ENCODE measurements at regions not wholly inside any gene's neighbourhood (a gene's known extent, or its start where the extent isn't known, plus 50 kb on each side); places are given as distances from the start of the nearest gene placed in this dataset.

DNA sequence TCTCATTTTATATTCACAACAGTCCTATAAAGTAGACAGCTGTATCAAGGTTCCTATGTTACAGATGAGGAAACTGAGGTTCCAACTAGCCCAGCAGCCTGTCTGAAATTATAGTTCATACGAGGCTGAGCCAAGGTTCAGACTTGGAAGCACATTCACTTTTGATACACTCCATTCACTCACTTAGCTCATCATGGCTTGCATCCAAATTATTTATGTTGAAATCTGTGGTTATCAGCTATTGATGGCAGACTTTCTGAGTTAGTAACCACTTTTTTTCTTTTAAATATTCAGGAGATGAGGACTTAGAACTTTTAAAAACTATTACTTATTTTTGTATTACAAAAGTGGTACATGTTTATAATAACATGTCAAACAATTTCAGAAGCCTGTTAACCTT is 188.2 kb downstream of the MTX2 start:
- WGBS, result 35% methylated on average over 1 of the region's 1 CpG
- Histone ChIP-seq H3K27me3 (ENCODE audit: control insufficient read depth, insufficient read depth) (no peaks in the 10 kb centered on the region), H3K4me1 (ENCODE audit: control insufficient read depth, insufficient read depth, low read length) (no peaks in the 10 kb centered on the region), H3K4me3 (ENCODE audit: low read length) (no peak overlapping the region), H3K9me3 (ENCODE audit: control insufficient read depth, low read length) (no peaks in the 10 kb centered on the region), H3K27ac (ENCODE audit: low read length) (no peak overlapping the region)
- ATAC-seq (no peak), DNase-seq (no peak)
- intact Hi-C loops (cut with DNase I), result loop anchor here (5.0 to 10.0 kb wide), 6 partner anchors 97 to 357 kb away; partner anchors contain the start of gene HOXD8 (in 1 of the 4)

DNA sequence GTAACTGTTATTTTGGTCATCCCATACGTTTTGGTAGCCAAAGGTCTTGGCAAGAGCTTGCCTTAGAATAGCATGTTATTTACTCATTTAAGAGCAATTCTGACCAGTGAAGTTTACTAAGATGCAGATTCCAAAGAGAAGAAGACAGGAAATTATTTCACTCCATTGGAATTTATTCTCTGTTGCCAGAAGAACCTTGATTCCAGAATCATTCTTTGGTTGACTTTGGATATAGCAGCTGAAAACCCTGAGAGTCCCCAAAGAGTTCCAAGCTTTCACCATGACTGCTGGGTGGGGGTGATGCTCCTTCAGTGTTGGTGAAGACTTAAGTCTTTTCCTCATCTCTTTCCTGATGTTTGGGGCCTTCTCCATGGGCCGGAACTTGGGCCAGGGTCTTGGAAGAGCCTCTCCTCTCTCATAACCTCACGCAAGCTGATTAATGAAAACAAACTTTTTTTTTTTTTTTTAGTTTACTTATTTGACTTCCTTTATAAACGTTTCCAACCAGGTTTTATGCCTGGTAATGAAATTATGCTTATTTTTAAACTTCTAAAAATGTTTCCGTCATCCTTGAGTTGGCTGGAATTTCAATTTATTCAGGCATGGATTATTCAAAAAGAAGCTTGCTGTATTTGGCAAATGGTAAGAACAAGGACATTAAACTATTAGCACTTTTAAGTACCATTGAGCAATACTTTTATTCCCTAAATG is 192.0 kb downstream of the MTX2 start:
- ATAC-seq (peak; percentile 29), DNase-seq (no peak)
- no peaks in the 10 kb centered on the region for H3K9me3 ChIP-seq (ENCODE audit: control insufficient read depth, low read length)
- no peaks in the 10 kb centered on the region for H3K27me3 ChIP-seq (ENCODE audit: control insufficient read depth, insufficient read depth)
- no peak overlapping the region for H3K4me3 ChIP-seq (ENCODE audit: low read length)
- no peak overlapping the region for H3K27ac ChIP-seq (ENCODE audit: low read length)
- no peaks in the 10 kb centered on the region for H3K4me1 ChIP-seq (ENCODE audit: control insufficient read depth, insufficient read depth, low read length)
- intact Hi-C loops (cut with DNase I), result loop anchor here in 1 of 4 donors (10.0 kb wide), 1 partner anchor 174 kb away; no protein-coding TSS in a partner anchor
- 44% methylated on average over 5 of the region's 5 CpGs for WGBS

DNA sequence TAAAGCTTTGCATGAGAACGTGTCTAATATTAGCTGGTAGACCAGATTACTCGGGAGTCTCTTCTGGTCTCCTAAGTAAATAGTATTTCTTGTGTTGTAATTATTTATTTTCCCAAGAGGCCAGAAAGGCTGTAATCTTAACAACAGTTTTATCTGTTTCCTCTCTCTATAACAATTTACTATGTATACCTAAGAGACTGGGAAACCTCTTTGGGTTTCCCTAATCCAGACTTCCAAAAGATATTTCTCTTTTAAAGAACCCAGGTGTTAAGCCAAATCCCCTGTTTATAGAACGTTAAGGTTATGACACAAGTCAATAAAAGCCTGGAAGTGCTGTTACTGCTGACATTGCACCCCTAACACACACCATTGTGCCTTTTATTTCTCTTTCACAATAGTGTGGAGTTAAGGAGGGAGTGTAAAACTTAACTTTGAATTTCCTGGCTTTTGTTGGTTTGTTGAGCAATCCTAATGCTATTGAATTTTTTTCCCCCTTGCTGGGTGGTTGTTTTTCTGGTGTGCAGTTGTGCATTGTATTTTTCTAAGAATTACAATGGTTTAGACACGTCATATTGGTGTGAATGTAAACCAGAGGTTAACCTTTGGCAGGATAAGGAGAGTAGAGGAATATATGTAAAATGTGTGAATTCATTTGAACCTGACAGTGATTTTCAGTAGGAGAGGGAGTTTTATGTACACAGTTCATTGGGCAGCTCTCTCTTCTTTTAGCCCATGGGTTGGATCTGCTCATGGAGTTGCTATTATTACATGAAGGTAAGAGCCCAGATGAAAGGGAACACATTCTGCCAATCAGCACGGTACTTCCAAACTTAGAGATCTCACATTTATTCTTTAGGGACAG is 192.8 kb downstream of the MTX2 start:
- Histone ChIP-seq H3K27ac (ENCODE audit: low read length) (no peak overlapping the region), H3K4me3 (ENCODE audit: low read length) (no peak overlapping the region), H3K9me3 (ENCODE audit: control insufficient read depth, low read length) (no peaks in the 10 kb centered on the region), H3K4me1 (ENCODE audit: control insufficient read depth, insufficient read depth, low read length) (no peaks in the 10 kb centered on the region), H3K27me3 (ENCODE audit: control insufficient read depth, insufficient read depth) (peaks cover 2% of the 10 kb centered on the region)
- no peak for DNase-seq
- ATAC-seq, result peak; percentile 28 to 57
- WGBS, result 50% methylated on average over 5 of the region's 5 CpGs
- intact Hi-C loops (cut with DNase I), result loop anchor here in 1 of 4 donors (10.0 kb wide), 1 partner anchor 173 kb away; no protein-coding TSS in a partner anchor

DNA sequence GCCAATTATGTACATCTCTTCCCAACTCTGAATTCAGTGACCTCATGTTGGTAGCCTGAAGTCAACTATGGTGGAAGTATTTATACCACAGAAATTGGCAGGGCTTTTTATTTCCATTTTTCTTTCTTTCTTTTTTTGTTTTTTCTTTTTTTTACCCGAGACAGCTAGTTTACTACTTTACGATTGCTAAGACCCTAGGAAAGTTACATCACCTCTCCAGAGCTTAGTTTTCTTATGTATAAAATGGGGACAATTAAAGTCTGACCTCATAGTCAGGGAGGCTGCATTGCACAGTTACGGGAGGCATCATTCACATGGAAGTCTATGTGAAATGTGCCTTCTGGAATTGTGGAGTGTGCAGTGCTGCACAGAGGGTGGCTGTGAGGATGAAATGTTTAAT is 194.3 kb downstream of the MTX2 start:
- ATAC-seq (no peak), DNase-seq (no peak)
- H3K27me3 ChIP-seq (ENCODE audit: control insufficient read depth, insufficient read depth), result peaks cover 2% of the 10 kb centered on the region
- no peak overlapping the region for H3K27ac ChIP-seq (ENCODE audit: low read length)
- WGBS, result 94% methylated on average over 3 of the region's 3 CpGs
- intact Hi-C loops (cut with DNase I), result loop anchor here in 1 of 4 donors (10.0 kb wide), 1 partner anchor 171 kb away; no protein-coding TSS in a partner anchor
- H3K4me3 ChIP-seq (ENCODE audit: low read length), result no peak overlapping the region
- H3K9me3 ChIP-seq (ENCODE audit: control insufficient read depth, low read length), result no peaks in the 10 kb centered on the region
- no peaks in the 10 kb centered on the region for H3K4me1 ChIP-seq (ENCODE audit: control insufficient read depth, insufficient read depth, low read length)

DNA sequence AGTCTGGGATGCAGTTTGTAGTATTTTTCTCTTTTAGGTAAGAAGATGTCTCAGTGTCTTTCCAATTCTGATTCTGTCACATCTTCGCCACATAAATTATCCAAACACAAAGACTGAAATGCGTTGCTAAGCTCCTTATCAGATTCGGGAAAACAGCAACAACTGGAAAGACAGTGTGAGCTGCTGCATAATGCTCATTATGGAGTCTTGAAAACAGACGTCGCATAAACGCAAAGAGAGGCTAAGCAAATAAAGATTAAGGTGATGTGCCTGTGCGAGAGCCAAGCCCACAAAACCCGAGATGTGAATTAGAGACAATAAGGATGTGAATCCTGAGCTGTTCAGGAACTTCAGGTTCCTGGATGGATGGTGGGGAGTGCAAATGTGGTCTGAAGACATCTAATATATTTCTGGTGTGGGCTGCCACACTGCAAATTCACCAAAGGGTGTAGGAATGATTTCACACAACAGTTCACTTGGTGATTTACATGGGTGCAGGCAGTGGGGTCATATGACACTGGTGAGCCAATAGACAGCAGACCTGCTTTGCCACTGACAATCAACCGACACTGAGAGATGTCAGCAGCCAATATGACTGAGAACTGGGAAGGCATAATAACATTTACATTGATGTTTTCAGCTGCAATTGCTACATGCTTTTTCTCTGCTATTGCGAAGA is 195.8 kb downstream of the MTX2 start:
- WGBS, result 69% methylated on average over 10 of the region's 10 CpGs
- ATAC-seq, result no peak

DNA sequence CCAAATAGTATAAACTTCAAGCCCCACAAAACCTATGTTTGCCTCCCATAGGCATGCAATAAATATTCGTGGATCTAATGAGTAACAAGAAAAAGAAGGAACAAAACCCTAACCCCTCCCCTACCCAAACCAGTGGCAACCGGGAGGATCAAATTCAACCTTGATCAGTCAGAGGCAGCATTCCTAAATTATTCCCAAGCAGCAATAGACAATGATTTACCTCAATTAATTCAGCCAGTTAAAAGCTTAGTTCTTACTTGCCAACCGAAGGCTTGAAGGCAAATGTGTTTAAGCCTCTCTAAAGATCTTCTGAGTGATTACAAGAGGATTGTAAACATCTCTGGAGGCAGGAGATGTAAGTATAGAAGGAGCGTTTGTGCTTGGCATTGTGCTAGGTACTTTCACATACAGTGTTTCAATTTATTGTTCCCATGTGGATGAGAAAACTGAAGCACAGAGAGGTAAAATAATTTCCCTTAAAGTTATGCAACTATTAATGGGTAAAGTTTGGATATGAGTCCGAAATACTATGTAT is 197.7 kb downstream of the MTX2 start:
- WGBS, result 91% methylated on average over 5 of the region's 5 CpGs
- peaks cover 2% of the 10 kb centered on the region for H3K27me3 ChIP-seq (ENCODE audit: control insufficient read depth, insufficient read depth)
- H3K27ac ChIP-seq (ENCODE audit: low read length), result no peak overlapping the region
- DNase-seq (no peak), ATAC-seq (no peak)
- no peaks in the 10 kb centered on the region for H3K4me1 ChIP-seq (ENCODE audit: control insufficient read depth, insufficient read depth, low read length)
- H3K9me3 ChIP-seq (ENCODE audit: control insufficient read depth, low read length), result no peaks in the 10 kb centered on the region
- intact Hi-C loops (cut with DNase I), result loop anchor here in 1 of 4 donors (10.0 kb wide), 1 partner anchor 168 kb away; no protein-coding TSS in a partner anchor
- no peak overlapping the region for H3K4me3 ChIP-seq (ENCODE audit: low read length)

More for the DNA sequence above, 195.8 kb downstream of the MTX2 start:
- no peak overlapping the region for H3K4me3 ChIP-seq (ENCODE audit: low read length)
- H3K27ac ChIP-seq (ENCODE audit: low read length), result no peak overlapping the region
- H3K4me1 ChIP-seq (ENCODE audit: control insufficient read depth, insufficient read depth, low read length), result no peaks in the 10 kb centered on the region
- intact Hi-C loops (cut with DNase I), result loop anchor here in 1 of 4 donors (10.0 kb wide), 1 partner anchor 170 kb away; no protein-coding TSS in a partner anchor
- H3K9me3 ChIP-seq (ENCODE audit: control insufficient read depth, low read length), result no peaks in the 10 kb centered on the region
- DNase-seq, result no peak
- peaks cover 2% of the 10 kb centered on the region for H3K27me3 ChIP-seq (ENCODE audit: control insufficient read depth, insufficient read depth)

DNA sequence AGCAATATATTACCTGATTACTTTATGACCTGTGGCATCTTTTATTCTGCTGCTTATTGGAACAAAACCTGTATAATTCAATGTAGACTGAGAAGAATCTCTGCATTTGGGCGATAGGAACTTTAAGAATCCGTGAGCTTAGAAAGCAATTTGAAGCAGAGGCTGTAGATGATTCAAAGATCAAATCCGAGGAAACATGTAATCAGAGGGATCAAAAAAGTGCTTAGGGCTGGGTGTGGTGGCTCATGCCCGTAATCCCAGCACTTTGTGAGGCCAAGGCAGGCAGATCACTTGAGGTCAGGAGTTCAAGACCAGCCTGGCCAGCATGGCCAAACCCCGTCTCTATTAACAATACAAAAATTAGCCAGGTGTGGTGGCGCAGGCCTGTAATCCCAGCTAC is 198.4 kb downstream of the MTX2 start:
- no peaks in the 10 kb centered on the region for H3K9me3 ChIP-seq (ENCODE audit: control insufficient read depth, low read length)
- H3K4me1 ChIP-seq (ENCODE audit: control insufficient read depth, insufficient read depth, low read length), result no peaks in the 10 kb centered on the region
- DNase-seq (no peak), ATAC-seq (no peak)
- no peak overlapping the region for H3K27ac ChIP-seq (ENCODE audit: low read length)
- WGBS, result 95% methylated on average over 6 of the region's 6 CpGs
- intact Hi-C loops (cut with DNase I), result loop anchor here in 1 of 4 donors (10.0 kb wide), 1 partner anchor 167 kb away; no protein-coding TSS in a partner anchor
- no peak overlapping the region for H3K4me3 ChIP-seq (ENCODE audit: low read length)
- peaks cover 2% of the 10 kb centered on the region for H3K27me3 ChIP-seq (ENCODE audit: control insufficient read depth, insufficient read depth)

DNA sequence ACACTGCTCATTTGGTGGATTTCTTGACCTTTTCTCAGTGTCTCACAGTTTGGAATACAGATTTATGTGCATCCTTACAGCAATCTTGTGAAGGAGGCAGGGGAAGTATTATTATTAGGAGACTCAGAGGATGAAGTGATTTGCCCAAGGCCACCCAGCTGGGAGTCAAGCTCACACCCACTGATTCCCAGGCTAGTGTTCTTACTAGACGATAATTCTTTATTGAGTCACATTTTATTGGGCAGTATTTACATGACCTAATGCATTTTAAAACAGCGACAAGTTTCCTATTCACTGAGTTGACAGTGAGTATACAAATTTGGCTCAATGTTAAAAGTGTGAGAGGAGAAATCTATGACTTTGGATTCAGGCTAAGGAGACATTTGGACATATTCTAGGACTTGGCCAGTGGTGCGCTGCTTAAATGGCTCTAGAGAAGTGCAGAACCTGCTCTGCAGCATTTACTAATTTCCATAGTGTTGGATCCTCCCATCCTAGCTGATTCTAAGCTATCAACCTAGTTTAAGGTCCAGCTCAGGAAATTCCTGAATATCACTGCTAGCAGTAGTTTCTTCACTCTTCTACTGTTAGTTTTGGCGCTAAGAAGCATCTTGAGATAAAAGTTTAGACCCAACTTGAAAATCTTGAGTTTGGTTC is 199.3 kb downstream of the MTX2 start:
- H3K4me1 ChIP-seq (ENCODE audit: control insufficient read depth, insufficient read depth, low read length), result no peaks in the 10 kb centered on the region
- H3K4me3 ChIP-seq (ENCODE audit: low read length), result no peak overlapping the region
- 80% methylated on average over 4 of the region's 4 CpGs for WGBS
- H3K27ac ChIP-seq (ENCODE audit: low read length), result no peak overlapping the region
- H3K9me3 ChIP-seq (ENCODE audit: control insufficient read depth, low read length), result no peaks in the 10 kb centered on the region
- intact Hi-C loops (cut with DNase I), result loop anchor here in 1 of 4 donors (10.0 kb wide), 1 partner anchor 166 kb away; no protein-coding TSS in a partner anchor
- H3K27me3 ChIP-seq (ENCODE audit: control insufficient read depth, insufficient read depth), result peaks cover 2% of the 10 kb centered on the region
- ATAC-seq (no peak), DNase-seq (no peak)

DNA sequence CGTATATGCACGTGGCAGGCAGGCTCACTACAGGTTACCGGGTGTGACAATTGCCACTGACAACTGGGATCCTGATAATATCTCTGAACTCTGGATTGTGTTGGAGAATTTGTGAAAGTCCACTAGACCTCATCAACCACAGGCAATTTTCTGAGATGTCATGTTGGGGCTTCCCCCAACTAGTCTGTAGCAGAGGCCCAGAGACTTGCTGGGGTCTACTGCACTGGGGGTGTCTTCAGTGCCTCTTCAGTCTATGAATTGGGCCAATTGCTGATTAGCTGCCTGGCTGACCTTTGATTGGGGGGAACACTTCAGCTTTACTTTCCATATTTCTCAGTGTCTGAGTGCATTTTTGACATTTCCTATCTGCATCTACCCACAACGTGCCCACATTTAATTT is 201.5 kb downstream of the MTX2 start:
- 83% methylated on average over 4 of the region's 4 CpGs for WGBS
- H3K27me3 ChIP-seq (ENCODE audit: control insufficient read depth, insufficient read depth), result peaks cover 2% of the 10 kb centered on the region
- H3K4me3 ChIP-seq (ENCODE audit: low read length), result no peak overlapping the region
- H3K27ac ChIP-seq (ENCODE audit: low read length), result no peak overlapping the region
- no peaks in the 10 kb centered on the region for H3K9me3 ChIP-seq (ENCODE audit: control insufficient read depth, low read length)
- DNase-seq (no peak), ATAC-seq (no peak)
- intact Hi-C loops (cut with DNase I), result no loop called here
- H3K4me1 ChIP-seq (ENCODE audit: control insufficient read depth, insufficient read depth, low read length), result no peaks in the 10 kb centered on the region

DNA sequence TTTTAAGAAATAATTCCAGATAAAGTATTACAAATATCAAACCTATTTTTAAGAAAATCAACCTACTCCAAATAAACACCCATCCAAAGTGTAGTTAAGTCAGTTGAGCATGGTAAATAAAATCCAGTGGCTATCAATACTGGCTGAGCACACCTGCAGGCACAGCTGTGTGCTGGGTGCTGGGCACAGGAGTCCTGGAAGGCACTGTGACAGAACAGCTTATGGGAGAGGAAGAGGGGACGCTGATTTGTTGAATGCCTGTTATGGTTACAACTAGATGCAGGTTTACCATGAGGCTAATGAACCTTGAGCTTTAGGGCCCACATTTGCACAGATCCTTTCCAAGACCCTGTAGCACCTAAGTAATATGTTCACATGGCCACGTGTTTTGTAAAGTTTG is 202.7 kb downstream of the MTX2 start:
- no peaks in the 10 kb centered on the region for H3K27me3 ChIP-seq (ENCODE audit: control insufficient read depth, insufficient read depth)
- 91% methylated on average over 2 of the region's 2 CpGs for WGBS
- H3K9me3 ChIP-seq (ENCODE audit: control insufficient read depth, low read length), result no peaks in the 10 kb centered on the region
- DNase-seq, result no peak
- intact Hi-C loops (cut with DNase I), result no loop called here
- no peaks in the 10 kb centered on the region for H3K4me1 ChIP-seq (ENCODE audit: control insufficient read depth, insufficient read depth, low read length)
- ATAC-seq, result no peak
- no peak overlapping the region for H3K4me3 ChIP-seq (ENCODE audit: low read length)
- H3K27ac ChIP-seq (ENCODE audit: low read length), result no peak overlapping the region
